ENCODE measurements at regions not wholly inside any gene's neighbourhood (a gene's known extent, or its start where the extent isn't known, plus 50 kb on each side); places are given as distances from the start of the nearest gene placed in this dataset.

GRCh38 chr10:26380815-26381214, 57.3 kb upstream of the APBB1IP start:
- FAIRE-seq: no peak
- Histone ChIP-seq H3K4me1 (peaks cover 29% of the 10 kb centered on the region), H3K9me3 (peaks cover 15% of the 10 kb centered on the region), H3K4me3 (no peak overlapping the region), H3K27ac (peak overlapping the region; percentile 69 to 80), H3K4me2 (peak overlapping the region; percentile 58)
- POLR2A ChIA-PET: no interaction called here
- DNase-seq (ENCODE audit: low read depth in 1 of 2, low spot score in 1 of 2): peak; percentile 3 to 75
- ATAC-seq: peak; percentile 93 to 94
- TF ChIP-seq SMC3 (IDR thresholded peaks at IDR 0.05) (peak; percentile 11; the same call in 1 of the 3 replicates), EHF (CRISPR knock-in tag; IDR thresholded peaks at IDR 0.05) (no peak), MAFK (IDR thresholded peaks at IDR 0.05; ENCODE audit: partially characterized antibody) (peak; percentile 89), NFE2L2 (conservative IDR thresholded peaks at IDR 0.05; ENCODE audit: low read length) (0 out of 2 replicates have a peak, but pooled peaks have one; percentile 19), FOSB (CRISPR knock-in tag; IDR thresholded peaks at IDR 0.05) (no peak), PHF8 (IDR thresholded peaks at IDR 0.05; ENCODE audit: borderline replicate concordance, low read depth) (no peak), POLR2A (IDR thresholded peaks at IDR 0.05; ENCODE audit: low read length) (no peak), EP300 (IDR thresholded peaks at IDR 0.05) (peak in 1 of 2 experiments; percentile 72; a peak in 1 of 5 replicates), CBX8 (IDR thresholded peaks at IDR 0.05) (no peak), JUNB (IDR thresholded peaks at IDR 0.05) (peak; percentile 52; the same call in 1 of the 2 replicates), GATA3 (IDR thresholded peaks at IDR 0.05; ENCODE audit: borderline replicate concordance) (no peak), RAD21 (conservative IDR thresholded peaks at IDR 0.05 in 1 of 2, IDR thresholded peaks at IDR 0.05 in 1 of 2) (peak in 1 of 2 experiments; percentile 18; a peak in 1 of 5 replicates), CHD4 (IDR thresholded peaks at IDR 0.05; ENCODE audit: borderline replicate concordance) (no peak)
- WGBS (ENCODE audit: missing lambda C conversion rate): 7% methylated on average over 5 of the region's 5 CpGs
- CTCF ChIA-PET: no interaction called here

- ChIA-PET CTCF (no interaction called here), POLR2A (no interaction called here)
- Histone ChIP-seq H3K4me3 (no peak overlapping the region), H3K4me1 (peaks cover 36% of the 10 kb centered on the region), H3K9me3 (peaks cover 15% of the 10 kb centered on the region), H3K27ac (peak overlapping the region; percentile 69 to 80; a peak in 5 of 6 replicates), H3K4me2 (no peak overlapping the region)
- no peak for FAIRE-seq
- ATAC-seq: no peak
- WGBS (ENCODE audit: missing lambda C conversion rate): 43% methylated on average over 1 of the region's 1 CpG
- TF ChIP-seq KDM5A (IDR thresholded peaks at IDR 0.05) (no peak), JUN (IDR thresholded peaks at IDR 0.05) (no peak)
- no peak for DNase-seq (ENCODE audit: low read depth in 1 of 2, low spot score in 1 of 2)
Measured at GRCh38 chr10:26381986-26382385, 56.2 kb upstream of the APBB1IP start.

GRCh38 chr10:26384600-26384999, 53.5 kb upstream of the APBB1IP start:
- no peak for TF ChIP-seq NPAS2 (CRISPR knock-in tag; IDR thresholded peaks at IDR 0.05; ENCODE audit: borderline replicate concordance)
- no peak for TF ChIP-seq POLR2A (IDR thresholded peaks at IDR 0.05; ENCODE audit: low read length)
- TF ChIP-seq CTCF (IDR thresholded peaks at IDR 0.05): no peak
- no peak for TF ChIP-seq SMC3 (IDR thresholded peaks at IDR 0.05)
- TF ChIP-seq FOSB (CRISPR knock-in tag; IDR thresholded peaks at IDR 0.05): no peak
- TF ChIP-seq JUNB (IDR thresholded peaks at IDR 0.05): no peak
- no peak for TF ChIP-seq NFE2L2 (conservative IDR thresholded peaks at IDR 0.05; ENCODE audit: low read length)
- no peak for TF ChIP-seq FOXS1 (CRISPR knock-in tag; IDR thresholded peaks at IDR 0.05)
- TF ChIP-seq CBX2 (IDR thresholded peaks at IDR 0.05; ENCODE audit: borderline replicate concordance, low read depth): no peak
- TF ChIP-seq RAD21 (conservative IDR thresholded peaks at IDR 0.05 in 1 of 2, IDR thresholded peaks at IDR 0.05 in 1 of 2): no peak
- TF ChIP-seq RNF2 (IDR thresholded peaks at IDR 0.05; ENCODE audit: borderline replicate concordance, low read depth): no peak
- no peak for TF ChIP-seq ZFP36 (IDR thresholded peaks at IDR 0.05; ENCODE audit: borderline replicate concordance, partially characterized antibody)
- TF ChIP-seq MAZ (IDR thresholded peaks at IDR 0.05; ENCODE audit: borderline replicate concordance, low read depth, low read length): no peak
- TF ChIP-seq PBX3 (IDR thresholded peaks at IDR 0.05): no peak
- TF ChIP-seq ATOH8 (CRISPR knock-in tag; IDR thresholded peaks at IDR 0.05; ENCODE audit: low read depth): no peak
- TF ChIP-seq CHD4 (IDR thresholded peaks at IDR 0.05; ENCODE audit: borderline replicate concordance): no peak
- no peak for TF ChIP-seq BHLHE40 (IDR thresholded peaks at IDR 0.05; ENCODE audit: low read depth, low read length)
- TF ChIP-seq MAX (IDR thresholded peaks at IDR 0.05): no peak
- TF ChIP-seq PHF8 (IDR thresholded peaks at IDR 0.05; ENCODE audit: borderline replicate concordance, low read depth): no peak
- H3K4me3 ChIP-seq: no peak overlapping the region
- no peak overlapping the region for H3K4me2 ChIP-seq
- ATAC-seq (no peak), FAIRE-seq (no peak), DNase-seq (ENCODE audit: low read depth in 1 of 2, low spot score in 1 of 2) (no peak)
- H3K4me1 ChIP-seq: peaks cover 20% of the 10 kb centered on the region
- POLR2A ChIA-PET: no interaction called here
- WGBS (ENCODE audit: missing lambda C conversion rate): 75% methylated on average over 3 of the region's 3 CpGs
- H3K27ac ChIP-seq: peak overlapping the region in 1 of 2 experiments; percentile 61; a peak in 3 of 6 replicates
- H3K9me3 ChIP-seq: peaks cover 7% of the 10 kb centered on the region; the same call in 2 of the 3 replicates
- CTCF ChIA-PET: no interaction called here
